KMS-11 (cell line): ENCODE measurements at regions not wholly inside any gene's neighbourhood (a gene's known extent, or its start where the extent isn't known, plus 50 kb on each side); places are given as distances from the start of the nearest gene placed in this dataset.

ENCODE experiments used
- H2AFZ ChIP-seq: fragments of 200-600 bp; sonication (generic); 2 replicates; pipeline ENCODE4 v1.6.1; 2016; ENCODE audit warnings: antibody characterized with exemption, mixed run types, low read depth
- H3K27ac ChIP-seq: fragments of 200-600 bp; sonication (generic); 2 replicates; pipeline ENCODE4 v1.6.1; 2016; ENCODE audit warnings: mild to moderate bottlenecking, mixed run types
- H3K27me3 ChIP-seq: fragments of 200-600 bp; sonication (generic); 2 replicates; pipeline ENCODE4 v1.6.1; 2017; ENCODE audit warnings: mild to moderate bottlenecking, low read depth, mixed run types, moderate library complexity; ENCODE audit not compliant: insufficient read depth
- H3K36me3 ChIP-seq: fragments of 200-600 bp; sonication (generic); 2 replicates; pipeline ENCODE4 v1.6.1; 2017; ENCODE audit warnings: mild to moderate bottlenecking, mixed run types; ENCODE audit not compliant: insufficient read depth
- H3K4me1 ChIP-seq: fragments of 200-600 bp; sonication (generic); 2 replicates; pipeline ENCODE4 v1.6.1; 2016; ENCODE audit warnings: mild to moderate bottlenecking, low read depth, mixed run types; ENCODE audit not compliant: poor library complexity, severe bottlenecking
- H3K4me2 ChIP-seq: fragments of 200-600 bp; sonication (generic); 2 replicates; pipeline ENCODE4 v1.7.0; 2016; ENCODE audit warnings: mild to moderate bottlenecking, mixed run types
- H3K4me3 ChIP-seq: fragments of 200-600 bp; sonication (generic); IDR thresholded peaks from 2 replicates; pipeline ENCODE4 v1.6.1; 2017; ENCODE audit warnings: low read depth, low read length, mixed read lengths; ENCODE audit not compliant: insufficient read depth
- H3K79me2 ChIP-seq: fragments of 200-600 bp; sonication (generic); 2 replicates; pipeline ENCODE4 v1.6.1; 2016; ENCODE audit warnings: low read depth, mixed run types; ENCODE audit not compliant: insufficient read depth
- H3K9ac ChIP-seq: fragments of 200-600 bp; sonication (generic); 2 replicates; pipeline ENCODE4 v1.6.1; 2016; ENCODE audit warnings: mild to moderate bottlenecking, mixed run types
- H4K20me1 ChIP-seq: fragments of 200-600 bp; sonication (generic); 2 replicates; pipeline ENCODE4 v1.6.1; 2016; ENCODE audit warnings: mild to moderate bottlenecking, mixed run types; ENCODE audit not compliant: insufficient read depth
- TF ChIP-seq, protein P1 (sequence below): fragments of 200-600 bp; sonication (generic); conservative IDR thresholded peaks from 2 replicates; pipeline ENCODE4 v1.6.1; 2017; ENCODE audit warnings: low read depth, mild to moderate bottlenecking, antibody characterized with exemption, low read length, moderate library complexity, mixed read lengths

DNA sequence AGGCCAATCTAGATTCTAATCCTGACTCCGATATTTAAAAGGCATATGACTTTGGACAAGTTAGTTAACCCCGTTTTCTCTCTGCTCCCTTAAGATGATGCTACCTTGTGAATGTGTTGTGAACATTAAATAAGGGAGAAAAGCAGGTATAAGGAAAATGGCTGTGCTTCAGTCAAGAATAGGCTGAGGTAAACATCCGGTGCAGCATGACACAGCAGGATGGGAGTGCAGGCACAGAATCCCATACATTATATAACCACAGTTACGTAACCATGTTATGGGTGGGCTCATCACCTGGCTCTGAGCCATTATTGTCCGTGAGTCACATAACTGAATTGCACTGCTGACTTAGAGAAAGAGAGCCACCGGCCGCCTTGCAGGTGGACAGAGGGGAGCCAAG, 382.2 kb upstream of the ANO5 start:
- Histone ChIP-seq H3K4me1 (peaks cover 40% of the 10 kb centered on the region), H3K4me2 (no peak overlapping the region), H3K4me3 (no peak overlapping the region), H3K36me3 (no peaks in the 10 kb centered on the region), H2AFZ (no peak overlapping the region), H3K9ac (no peak overlapping the region), H3K27ac (no peak overlapping the region), H3K27me3 (no peaks in the 10 kb centered on the region), H3K79me2 (no peaks in the 10 kb centered on the region), H4K20me1 (no peaks in the 10 kb centered on the region)
- TF ChIP-seq, protein P1, sequence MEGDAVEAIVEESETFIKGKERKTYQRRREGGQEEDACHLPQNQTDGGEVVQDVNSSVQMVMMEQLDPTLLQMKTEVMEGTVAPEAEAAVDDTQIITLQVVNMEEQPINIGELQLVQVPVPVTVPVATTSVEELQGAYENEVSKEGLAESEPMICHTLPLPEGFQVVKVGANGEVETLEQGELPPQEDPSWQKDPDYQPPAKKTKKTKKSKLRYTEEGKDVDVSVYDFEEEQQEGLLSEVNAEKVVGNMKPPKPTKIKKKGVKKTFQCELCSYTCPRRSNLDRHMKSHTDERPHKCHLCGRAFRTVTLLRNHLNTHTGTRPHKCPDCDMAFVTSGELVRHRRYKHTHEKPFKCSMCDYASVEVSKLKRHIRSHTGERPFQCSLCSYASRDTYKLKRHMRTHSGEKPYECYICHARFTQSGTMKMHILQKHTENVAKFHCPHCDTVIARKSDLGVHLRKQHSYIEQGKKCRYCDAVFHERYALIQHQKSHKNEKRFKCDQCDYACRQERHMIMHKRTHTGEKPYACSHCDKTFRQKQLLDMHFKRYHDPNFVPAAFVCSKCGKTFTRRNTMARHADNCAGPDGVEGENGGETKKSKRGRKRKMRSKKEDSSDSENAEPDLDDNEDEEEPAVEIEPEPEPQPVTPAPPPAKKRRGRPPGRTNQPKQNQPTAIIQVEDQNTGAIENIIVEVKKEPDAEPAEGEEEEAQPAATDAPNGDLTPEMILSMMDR, result no peak

DNA sequence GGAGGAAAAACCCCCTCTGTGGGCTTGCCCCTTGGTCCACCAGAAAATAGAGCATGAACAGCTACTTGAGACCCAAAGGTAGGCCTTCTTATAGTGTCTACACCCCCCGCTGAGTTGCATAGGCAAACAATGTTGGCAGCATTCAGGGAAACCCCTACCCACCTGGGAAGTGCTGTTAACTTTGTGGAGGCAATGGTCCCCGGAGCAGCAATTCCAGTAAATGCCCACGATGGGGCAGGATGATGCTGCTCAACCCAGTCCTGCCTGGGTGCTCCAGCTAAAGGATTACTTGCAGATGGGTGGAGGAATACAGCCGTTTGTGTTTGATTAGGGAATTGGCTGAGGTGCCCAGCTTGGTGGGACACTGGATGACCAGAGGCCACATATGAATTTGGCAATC, 381.3 kb upstream of the ANO5 start:
- no peak overlapping the region for H3K4me2 ChIP-seq
- no peaks in the 10 kb centered on the region for H3K27me3 ChIP-seq
- no peaks in the 10 kb centered on the region for H3K79me2 ChIP-seq
- H3K4me1 ChIP-seq, result peaks cover 31% of the 10 kb centered on the region
- H4K20me1 ChIP-seq, result no peaks in the 10 kb centered on the region
- H2AFZ ChIP-seq, result no peak overlapping the region
- no peak overlapping the region for H3K4me3 ChIP-seq
- TF ChIP-seq, protein P1, result no peak
- no peaks in the 10 kb centered on the region for H3K36me3 ChIP-seq
- no peak overlapping the region for H3K9ac ChIP-seq
- no peak overlapping the region for H3K27ac ChIP-seq

DNA sequence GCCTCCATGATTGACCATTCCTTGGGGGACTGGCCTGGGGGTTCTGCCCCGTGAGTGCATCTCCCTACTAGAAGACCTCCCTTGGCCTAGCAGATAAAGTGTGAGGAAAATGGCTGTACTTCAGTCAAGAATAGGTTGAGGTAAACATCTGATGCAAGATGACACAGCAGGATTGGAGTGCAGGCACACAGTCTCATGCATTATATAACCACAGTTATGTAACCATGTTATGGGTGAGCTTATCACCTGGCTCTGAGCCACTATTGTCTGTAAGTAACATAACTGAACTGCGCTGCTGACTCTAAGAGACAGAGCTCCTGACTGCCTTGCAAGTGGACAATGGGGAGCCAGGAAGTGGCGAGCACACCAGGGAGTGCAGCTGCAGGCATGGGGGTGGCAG, 378.7 kb upstream of the ANO5 start:
- Histone ChIP-seq H4K20me1 (no peaks in the 10 kb centered on the region), H3K36me3 (no peaks in the 10 kb centered on the region), H3K27me3 (no peaks in the 10 kb centered on the region), H3K4me2 (no peak overlapping the region), H3K27ac (no peak overlapping the region), H3K4me3 (no peak overlapping the region), H2AFZ (no peak overlapping the region), H3K79me2 (no peaks in the 10 kb centered on the region), H3K9ac (no peak overlapping the region), H3K4me1 (peaks cover 16% of the 10 kb centered on the region)
- TF ChIP-seq, protein P1, result no peak

DNA sequence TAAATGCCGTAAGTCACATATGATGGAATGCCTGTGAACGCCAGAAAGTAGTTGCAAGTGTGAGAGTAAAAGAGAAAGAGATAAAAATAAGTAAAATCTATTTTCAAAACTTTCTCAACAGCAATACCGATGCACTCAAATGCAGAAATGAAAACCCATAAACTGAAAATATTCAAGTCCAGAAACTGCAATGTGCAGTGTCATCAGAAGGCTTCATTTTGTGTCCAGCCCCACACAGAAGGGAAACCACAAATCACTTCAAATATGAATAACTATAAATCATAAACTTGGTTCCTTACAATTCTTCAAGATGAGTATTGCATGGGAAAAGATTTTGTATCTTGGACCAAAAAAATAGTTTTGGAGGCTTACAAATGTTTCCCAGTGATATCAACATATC, 375.2 kb upstream of the ANO5 start:
- H3K4me2 ChIP-seq, result no peak overlapping the region
- no peak overlapping the region for H3K9ac ChIP-seq
- H3K27me3 ChIP-seq, result no peaks in the 10 kb centered on the region
- H3K79me2 ChIP-seq, result no peaks in the 10 kb centered on the region
- no peak overlapping the region for H3K27ac ChIP-seq
- H3K4me3 ChIP-seq, result no peak overlapping the region
- H2AFZ ChIP-seq, result no peak overlapping the region
- no peaks in the 10 kb centered on the region for H3K36me3 ChIP-seq
- H4K20me1 ChIP-seq, result no peaks in the 10 kb centered on the region
- peaks cover 11% of the 10 kb centered on the region for H3K4me1 ChIP-seq
- TF ChIP-seq, protein P1, result no peak

DNA sequence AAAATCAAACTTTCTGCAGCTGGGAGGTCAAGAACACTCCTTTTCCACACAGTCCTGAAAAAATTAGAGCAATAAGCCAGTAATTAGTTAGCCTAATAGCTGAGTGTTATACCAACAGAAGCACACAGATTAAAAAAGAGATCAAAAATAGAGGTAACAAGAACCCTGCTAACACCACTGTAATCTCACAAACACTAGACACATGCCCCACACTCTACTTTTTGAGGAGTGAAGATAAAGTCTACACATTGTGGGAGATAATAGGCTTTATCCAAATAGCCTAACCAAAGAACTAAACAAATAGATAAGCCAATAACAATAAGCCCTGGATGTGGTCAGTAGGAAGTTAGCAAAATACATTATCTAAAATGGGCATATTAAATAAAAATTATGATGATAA, 372.7 kb upstream of the ANO5 start:
- Histone ChIP-seq H3K9ac (no peak overlapping the region), H3K4me1 (peaks cover 11% of the 10 kb centered on the region), H3K4me3 (no peak overlapping the region), H3K27me3 (no peaks in the 10 kb centered on the region), H4K20me1 (no peaks in the 10 kb centered on the region), H3K36me3 (no peaks in the 10 kb centered on the region), H2AFZ (no peak overlapping the region), H3K4me2 (no peak overlapping the region), H3K79me2 (no peaks in the 10 kb centered on the region), H3K27ac (no peak overlapping the region)
- TF ChIP-seq, protein P1, result no peak
